ENCODE measurements at regions not wholly inside any gene's neighbourhood (a gene's known extent, or its start where the extent isn't known, plus 50 kb on each side); places are given as distances from the start of the nearest gene placed in this dataset.
"Not testable (repeated sequence)": the region's sequence is repeated elsewhere in the genome, so short reads cannot be mapped to it uniquely, and the experiment has no call there.

- Histone ChIP-seq H3K9me3 (ENCODE audit: low read depth, low read length) (no peaks in the 10 kb centered on the region), H3K4me3 (ENCODE audit: low read length) (no peak overlapping the region), H3K27me3 (ENCODE audit: insufficient read depth, low read length) (no peaks in the 10 kb centered on the region), H3K4me1 (ENCODE audit: insufficient read depth, low read length) (no peaks in the 10 kb centered on the region)
Observed at GRCh38 chr7:118974836-118975235, 750.3 kb downstream of the ANKRD7 start.

GRCh38 chr7:118995350-118995749 is 770.8 kb downstream of the ANKRD7 start:
- H3K9me3 ChIP-seq (ENCODE audit: low read depth, low read length) = no peaks in the 10 kb centered on the region
- no peaks in the 10 kb centered on the region for H3K27me3 ChIP-seq (ENCODE audit: insufficient read depth, low read length)
- H3K4me1 ChIP-seq (ENCODE audit: insufficient read depth, low read length) = no peaks in the 10 kb centered on the region
- no peak overlapping the region for H3K4me3 ChIP-seq (ENCODE audit: low read length)

GRCh38 chr7:119007236-119007635 is 782.7 kb downstream of the ANKRD7 start:
- Histone ChIP-seq H3K4me1 (ENCODE audit: insufficient read depth, low read length) (no peaks in the 10 kb centered on the region), H3K9me3 (ENCODE audit: low read depth, low read length) (no peaks in the 10 kb centered on the region), H3K27me3 (ENCODE audit: insufficient read depth, low read length) (no peaks in the 10 kb centered on the region), H3K4me3 (ENCODE audit: low read length) (no peak overlapping the region)

GRCh38 chr7:119010635-119011034 is 786.1 kb downstream of the ANKRD7 start:
- no peaks in the 10 kb centered on the region for H3K27me3 ChIP-seq (ENCODE audit: insufficient read depth, low read length)
- no peaks in the 10 kb centered on the region for H3K4me1 ChIP-seq (ENCODE audit: insufficient read depth, low read length)
- H3K9me3 ChIP-seq (ENCODE audit: low read depth, low read length) = no peaks in the 10 kb centered on the region
- H3K4me3 ChIP-seq (ENCODE audit: low read length) = no peak overlapping the region

GRCh38 chr7:119026391-119026790 is 801.9 kb downstream of the ANKRD7 start:
- H3K4me3 ChIP-seq (ENCODE audit: low read length) = no peak overlapping the region
- H3K4me1 ChIP-seq (ENCODE audit: insufficient read depth, low read length) = no peaks in the 10 kb centered on the region
- H3K27me3 ChIP-seq (ENCODE audit: insufficient read depth, low read length) = no peaks in the 10 kb centered on the region
- H3K9me3 ChIP-seq (ENCODE audit: low read depth, low read length) = peaks cover 14% of the 10 kb centered on the region

GRCh38 chr7:119028736-119029135 is 804.2 kb downstream of the ANKRD7 start:
- no peaks in the 10 kb centered on the region for H3K4me1 ChIP-seq (ENCODE audit: insufficient read depth, low read length)
- H3K9me3 ChIP-seq (ENCODE audit: low read depth, low read length) = peaks cover 4% of the 10 kb centered on the region
- H3K4me3 ChIP-seq (ENCODE audit: low read length) = no peak overlapping the region
- no peaks in the 10 kb centered on the region for H3K27me3 ChIP-seq (ENCODE audit: insufficient read depth, low read length)

GRCh38 chr7:119032136-119032535 is 807.6 kb downstream of the ANKRD7 start:
- not testable (repeated sequence) for H3K9me3 ChIP-seq (ENCODE audit: low read depth, low read length); H3K4me3 ChIP-seq (ENCODE audit: low read length); H3K27me3 ChIP-seq (ENCODE audit: insufficient read depth, low read length); H3K4me1 ChIP-seq (ENCODE audit: insufficient read depth, low read length)

GRCh38 chr7:119033641-119034040 is 809.1 kb downstream of the ANKRD7 start:
- H3K27me3 ChIP-seq (ENCODE audit: insufficient read depth, low read length) = no peaks in the 10 kb centered on the region
- no peaks in the 10 kb centered on the region for H3K4me1 ChIP-seq (ENCODE audit: insufficient read depth, low read length)
- no peaks in the 10 kb centered on the region for H3K9me3 ChIP-seq (ENCODE audit: low read depth, low read length)
- H3K4me3 ChIP-seq (ENCODE audit: low read length) = no peak overlapping the region

GRCh38 chr7:119037941-119038340 is 813.4 kb downstream of the ANKRD7 start:
- H3K4me3 ChIP-seq (ENCODE audit: low read length) = no peak overlapping the region
- H3K27me3 ChIP-seq (ENCODE audit: insufficient read depth, low read length) = no peaks in the 10 kb centered on the region
- H3K4me1 ChIP-seq (ENCODE audit: insufficient read depth, low read length) = no peaks in the 10 kb centered on the region
- H3K9me3 ChIP-seq (ENCODE audit: low read depth, low read length) = no peaks in the 10 kb centered on the region

- H3K4me1 ChIP-seq (ENCODE audit: insufficient read depth, low read length) = no peaks in the 10 kb centered on the region
- no peaks in the 10 kb centered on the region for H3K9me3 ChIP-seq (ENCODE audit: low read depth, low read length)
- no peak overlapping the region for H3K4me3 ChIP-seq (ENCODE audit: low read length)
- no peaks in the 10 kb centered on the region for H3K27me3 ChIP-seq (ENCODE audit: insufficient read depth, low read length)
Observed at GRCh38 chr7:119046068-119046467, 821.6 kb downstream of the ANKRD7 start.

GRCh38 chr7:119065966-119066365 is 841.5 kb downstream of the ANKRD7 start:
- no peaks in the 10 kb centered on the region for H3K27me3 ChIP-seq (ENCODE audit: insufficient read depth, low read length)

GRCh38 chr7:119086026-119086425 is 861.5 kb downstream of the ANKRD7 start:
- Histone ChIP-seq H3K4me1 (ENCODE audit: insufficient read depth, low read length) (no peaks in the 10 kb centered on the region), H3K9me3 (ENCODE audit: low read depth, low read length) (peaks cover 9% of the 10 kb centered on the region), H3K27me3 (ENCODE audit: insufficient read depth, low read length) (no peaks in the 10 kb centered on the region), H3K4me3 (ENCODE audit: low read length) (no peak overlapping the region)

More at GRCh38 chr7:119065966-119066365, 841.5 kb downstream of the ANKRD7 start:
- Histone ChIP-seq H3K4me3 (ENCODE audit: low read length) (no peak overlapping the region), H3K4me1 (ENCODE audit: insufficient read depth, low read length) (no peaks in the 10 kb centered on the region), H3K9me3 (ENCODE audit: low read depth, low read length) (peaks cover 5% of the 10 kb centered on the region)

GRCh38 chr7:119090851-119091250 is 866.3 kb downstream of the ANKRD7 start:
- Histone ChIP-seq H3K4me3 (ENCODE audit: low read length) (no peak overlapping the region), H3K27me3 (ENCODE audit: insufficient read depth, low read length) (no peaks in the 10 kb centered on the region), H3K9me3 (ENCODE audit: low read depth, low read length) (peaks cover 9% of the 10 kb centered on the region), H3K4me1 (ENCODE audit: insufficient read depth, low read length) (no peaks in the 10 kb centered on the region)

- Histone ChIP-seq H3K4me3 (ENCODE audit: low read length) (no peak overlapping the region), H3K27me3 (ENCODE audit: insufficient read depth, low read length) (no peaks in the 10 kb centered on the region), H3K9me3 (ENCODE audit: low read depth, low read length) (no peaks in the 10 kb centered on the region), H3K4me1 (ENCODE audit: insufficient read depth, low read length) (no peaks in the 10 kb centered on the region)
Observed at GRCh38 chr7:119096683-119097082, 872.2 kb downstream of the ANKRD7 start.

- H3K4me1 ChIP-seq (ENCODE audit: insufficient read depth, low read length); H3K9me3 ChIP-seq (ENCODE audit: low read depth, low read length); H3K4me3 ChIP-seq (ENCODE audit: low read length); H3K27me3 ChIP-seq (ENCODE audit: insufficient read depth, low read length): not testable (repeated sequence)
Observed at GRCh38 chr7:119100611-119101258, 876.2 kb downstream of the ANKRD7 start.

GRCh38 chr7:119102291-119102690 is 877.8 kb downstream of the ANKRD7 start:
- Histone ChIP-seq H3K27me3 (ENCODE audit: insufficient read depth, low read length) (no peaks in the 10 kb centered on the region), H3K9me3 (ENCODE audit: low read depth, low read length) (no peaks in the 10 kb centered on the region), H3K4me3 (ENCODE audit: low read length) (no peak overlapping the region), H3K4me1 (ENCODE audit: insufficient read depth, low read length) (no peaks in the 10 kb centered on the region)
